OCI-LY7 (cell line): ENCODE measurements at regions not wholly inside any gene's neighbourhood (a gene's known extent, or its start where the extent isn't known, plus 50 kb on each side); places are given as distances from the start of the nearest gene placed in this dataset.

Source experiments
- BruUV-seq: library from RNA; stranded (reverse); fragments of 400-500 nt; replicated peaks from 2 replicates; lab custom pipeline; 2021; lab: Mats Ljungman, UMichigan
- CTCF ChIA-PET: fragments of 300-600 bp; sonication (Branson Sonifier 250); formaldehyde crosslinking; loops from one replicate; lab custom pipeline; 2022; ENCODE audit warnings: antibody characterized with exemption; ENCODE audit not compliant: unreplicated experiment; lab: Charles Lee
- POLR2A ChIA-PET: fragments of 300-600 bp; sonication (Branson Sonifier 250); formaldehyde crosslinking; loops from one replicate; lab custom pipeline; 2022; ENCODE audit warnings: antibody characterized with exemption; lab: Charles Lee
- DNase-seq: peaks from one replicate; pipeline ENCODE4 v3.0.0-alpha.2; 2015; ENCODE audit warnings: low spot score
- H2AFZ ChIP-seq: fragments of 200-600 bp; sonication (generic), shearing (Covaris generic); 2 replicates; pipeline ENCODE4 v1.6.1; 2014; ENCODE audit warnings: mild to moderate bottlenecking, antibody characterized with exemption, low read length, moderate library complexity
- H3K27ac ChIP-seq: fragments of 200-600 bp; sonication (generic); 2 replicates; pipeline ENCODE4 v1.5.1; 2014; ENCODE audit warnings: mixed run types, low read depth, mild to moderate bottlenecking, moderate library complexity, low read length, inconsistent platforms; ENCODE audit not compliant: poor library complexity, severe bottlenecking
- H3K36me3 ChIP-seq: fragments of 200-600 bp; sonication (generic); 2 replicates; pipeline ENCODE4 v1.6.1; 2014; ENCODE audit warnings: mild to moderate bottlenecking, antibody characterized with exemption, low read length, moderate library complexity, mixed read lengths; ENCODE audit not compliant: insufficient read depth
- H3K4me1 ChIP-seq: fragments of 200-600 bp; sonication (generic); 2 replicates; pipeline ENCODE4 v1.5.1; 2014; ENCODE audit warnings: mild to moderate bottlenecking, low read length; ENCODE audit not compliant: insufficient read depth, poor library complexity, severe bottlenecking
- H3K4me2 ChIP-seq: fragments of 200-600 bp; sonication (generic); 2 replicates; pipeline ENCODE4 v1.6.1; 2014; ENCODE audit warnings: mild to moderate bottlenecking, low read length
- H3K4me3 ChIP-seq: fragments of 200-600 bp; sonication (generic); 2 replicates; pipeline ENCODE4 v1.5.1; 2014; ENCODE audit warnings: mild to moderate bottlenecking, low read depth, low read length; ENCODE audit not compliant: poor library complexity, severe bottlenecking
- H3K79me2 ChIP-seq: fragments of 200-600 bp; sonication (generic); 2 replicates; pipeline ENCODE4 v1.6.1; 2016; ENCODE audit warnings: low read depth, mild to moderate bottlenecking, low read length, moderate library complexity, mixed read lengths; ENCODE audit not compliant: insufficient read depth
- H3K9me2 ChIP-seq: fragments of 200-600 bp; sonication (generic); 2 replicates; pipeline ENCODE4 v1.6.1; 2016; ENCODE audit warnings: mild to moderate bottlenecking, low read length, mixed read lengths; ENCODE audit not compliant: insufficient read depth
- H3K9me3 ChIP-seq: fragments of 200-600 bp; sonication (generic); 2 replicates; pipeline ENCODE4 v1.6.1; 2014; ENCODE audit warnings: mild to moderate bottlenecking, mixed run types, low read length, mixed read lengths
- H4K20me1 ChIP-seq: fragments of 200-600 bp; sonication (generic); 2 replicates; pipeline ENCODE4 v1.6.1; 2014; ENCODE audit warnings: mild to moderate bottlenecking, antibody characterized with exemption, low read length, moderate library complexity, mixed read lengths; ENCODE audit not compliant: insufficient read depth
- CTCF ChIP-seq: fragments of 200-600 bp; sonication (generic); conservative IDR thresholded peaks from 2 replicates; pipeline ENCODE4 v1.5.1; 2014; ENCODE audit warnings: mild to moderate bottlenecking, antibody characterized with exemption, low read length, moderate library complexity, mixed read lengths
- EZH2phosphoT487 ChIP-seq: fragments of 200-600 bp; sonication (generic); IDR thresholded peaks from 2 replicates; pipeline ENCODE4 v1.6.1; 2018; ENCODE audit warnings: low read depth, borderline replicate concordance, mild to moderate bottlenecking, mixed run types, antibody characterized with exemption, low read length, moderate library complexity, mixed read lengths
- intact Hi-C: fragments of 100-400 bp; cut with micrococcal nuclease; formaldehyde crosslinking; loops from one replicate; pipeline ENCODE4 v1.10.0; 2022; ENCODE audit not compliant: unreplicated experiment

GRCh38 chr2:199163613-199164458 is 293.9 kb downstream of the SATB2 start:
- peak; percentile 51 for DNase-seq
- H2AFZ ChIP-seq, result peak overlapping the region; percentile 32
- BruUV-seq, result no TSS peak
- peak overlapping the region; percentile 55 for H3K4me2 ChIP-seq
- H3K4me3 ChIP-seq, result no peak overlapping the region
- ChIA-PET POLR2A (interaction anchor here (0.5 to 1.1 kb wide), 2 partner anchors 31 to 67 kb away, joined by 3 to 4 read pairs; no protein-coding TSS in a partner anchor), CTCF (no interaction called here)
- H3K36me3 ChIP-seq, result no peaks in the 10 kb centered on the region
- no peaks in the 10 kb centered on the region for H3K9me2 ChIP-seq
- peak overlapping the region; percentile 23 for H3K27ac ChIP-seq
- intact Hi-C loops, result no loop called here
- peaks cover 4% of the 10 kb centered on the region; the same call in 1 of the 2 replicates for H3K9me3 ChIP-seq
- no peak for TF ChIP-seq CTCF
- H3K4me1 ChIP-seq, result peaks cover 24% of the 10 kb centered on the region
- no peaks in the 10 kb centered on the region for H3K79me2 ChIP-seq
- H4K20me1 ChIP-seq, result no peaks in the 10 kb centered on the region

GRCh38 chr2:199160677-199161465 is 296.9 kb downstream of the SATB2 start:
- no peaks in the 10 kb centered on the region for H3K9me2 ChIP-seq
- H3K4me2 ChIP-seq, result no peak overlapping the region
- no peak overlapping the region for H3K27ac ChIP-seq
- DNase-seq, result no peak
- TF ChIP-seq EZH2phosphoT487, result no peak
- TF ChIP-seq CTCF, result no peak
- no peaks in the 10 kb centered on the region for H4K20me1 ChIP-seq
- POLR2A ChIA-PET, result interaction anchor here (0.6 to 0.9 kb wide), 3 partner anchors 71 to 123 kb away, joined by 3 to 4 read pairs (median 4); no protein-coding TSS in a partner anchor
- peaks cover 14% of the 10 kb centered on the region; the same call in 1 of the 2 replicates for H3K9me3 ChIP-seq
- H3K4me1 ChIP-seq, result peaks cover 24% of the 10 kb centered on the region
- intact Hi-C loops, result no loop called here
- H3K4me3 ChIP-seq, result no peak overlapping the region
- H2AFZ ChIP-seq, result peak overlapping the region; percentile 45; the same call in 1 of the 2 replicates
- CTCF ChIA-PET, result no interaction called here
- H3K79me2 ChIP-seq, result no peaks in the 10 kb centered on the region
- no TSS peak for BruUV-seq
- no peaks in the 10 kb centered on the region; the same call in 1 of the 2 replicates for H3K36me3 ChIP-seq
